GM12875 (cell line): ENCODE measurements at regions not wholly inside any gene's neighbourhood (a gene's known extent, or its start where the extent isn't known, plus 50 kb on each side); places are given as distances from the start of the nearest gene placed in this dataset.

Experiments
- H3K4me3 ChIP-seq: one replicate; pipeline ENCODE4 v1.5.1; 2011; ENCODE audit warnings: low read depth, low read length, control low read depth
- CTCF ChIP-seq: IDR thresholded peaks from 2 replicates; pipeline ENCODE4 v1.5.1; 2011; ENCODE audit warnings: low read depth, mild to moderate bottlenecking, control low read depth, inconsistent platforms, low read length, moderate library complexity, borderline replicate concordance; ENCODE audit not compliant: insufficient read depth

- H3K4me3 ChIP-seq = no peak overlapping the region
- no peak for TF ChIP-seq CTCF
Measured at GRCh38 chr10:62582804-62583208, 208.6 kb downstream of the ZNF365 start.

GRCh38 chr10:62583876-62584615 lies 209.9 kb downstream of the ZNF365 start:
- TF ChIP-seq CTCF = no peak

GRCh38 chr10:62584731-62585130 lies 210.6 kb downstream of the ZNF365 start:
- no peak overlapping the region for H3K4me3 ChIP-seq
- TF ChIP-seq CTCF = no peak

More at GRCh38 chr10:62583876-62584615, 209.9 kb downstream of the ZNF365 start:
- no peak overlapping the region for H3K4me3 ChIP-seq

- H3K4me3 ChIP-seq = no peak overlapping the region
- no peak for TF ChIP-seq CTCF
Measured at GRCh38 chr10:62585211-62585775, 211.1 kb downstream of the ZNF365 start.

- no peak for TF ChIP-seq CTCF
- no peak overlapping the region for H3K4me3 ChIP-seq
Measured at GRCh38 chr10:62587011-62587410, 212.8 kb downstream of the ZNF365 start.

- H3K4me3 ChIP-seq = no peak overlapping the region
- TF ChIP-seq CTCF = no peak
Measured at GRCh38 chr10:62588116-62588515, 213.9 kb downstream of the ZNF365 start.

GRCh38 chr10:62589689-62590088 lies 214.8 kb upstream of the ADO start:
- H3K4me3 ChIP-seq = no peak overlapping the region
- no peak for TF ChIP-seq CTCF
